Uterus (tissue), 2 donors: ENCODE measurements at regions not wholly inside any gene's neighbourhood (a gene's known extent, or its start where the extent isn't known, plus 50 kb on each side); places are given as distances from the start of the nearest gene placed in this dataset.

Experiments used
- CTCF ChIP-seq, 4 experiments: fragments of 200-600 bp in 2 of 4; fragments of 450-650 bp in 2 of 4; sonication (generic) in 2 of 4; IDR thresholded peaks; one replicate each; pipeline ENCODE4 v1.5.1; 2016 to 2019; ENCODE audit warnings: antibody characterized with exemption in 4 of 4, mild to moderate bottlenecking in 2 of 4, moderate library complexity in 1 of 4
- POLR2A ChIP-seq, 2 donors: fragments of 450-650 bp; IDR thresholded peaks; one replicate each; pipeline ENCODE4 v1.6.1; 2016; ENCODE audit warnings: antibody characterized with exemption in 2 of 2, mild to moderate bottlenecking in 1 of 2, moderate library complexity in 1 of 2

- TF ChIP-seq CTCF (IDR thresholded peaks at IDR 0.05) = no peak
- TF ChIP-seq POLR2A (IDR thresholded peaks at IDR 0.05) = no peak
Measured at GRCh38 chrX:42176789-42177188, 253.4 kb upstream of the CASK start.
